GM18507 (cell line): ENCODE measurements at regions not wholly inside any gene's neighbourhood (a gene's known extent, or its start where the extent isn't known, plus 50 kb on each side); places are given as distances from the start of the nearest gene placed in this dataset.
"Not testable (repeated sequence)": the region's sequence is repeated elsewhere in the genome, so short reads cannot be mapped to it uniquely, and the experiment has no call there.

Source experiments
- DNase-seq: peaks from one replicate; pipeline ENCODE4 v3.0.0; 2011; ENCODE audit warnings: low read depth; ENCODE audit not compliant: insufficient read length; ENCODE audit errors: extremely low spot score
- FAIRE-seq: peaks from 2 replicates; lab custom pipeline; 2011; peaks lifted over from hg19 to GRCh38; lab: Jason Lieb, UNC

- not testable (repeated sequence) for FAIRE-seq, DNase-seq
These were observed 285.7 kb upstream of the MAGI2 start for GRCh38 chr7:79739036-79739709.

- FAIRE-seq (no peak), DNase-seq (no peak)
These were observed 283.0 kb upstream of the MAGI2 start for GRCh38 chr7:79736418-79736817.

GRCh38 chr7:79735012-79735411 is 281.5 kb upstream of the MAGI2 start:
- FAIRE-seq (no peak), DNase-seq (no peak)

GRCh38 chr7:79734181-79734580 is 280.7 kb upstream of the MAGI2 start:
- DNase-seq (no peak), FAIRE-seq (no peak)

- DNase-seq (no peak), FAIRE-seq (no peak)
These were observed 279.1 kb upstream of the MAGI2 start for GRCh38 chr7:79732535-79732934.

GRCh38 chr7:79730971-79731370 is 277.5 kb upstream of the MAGI2 start:
- DNase-seq (no peak), FAIRE-seq (no peak)

- FAIRE-seq (no peak), DNase-seq (no peak)
These were observed 270.6 kb upstream of the MAGI2 start for GRCh38 chr7:79723833-79724618.

- FAIRE-seq: no peak
- DNase-seq: no peak
These were observed 268.8 kb upstream of the MAGI2 start for GRCh38 chr7:79722217-79722616.

- no peak for DNase-seq
- no peak for FAIRE-seq
These were observed 265.7 kb upstream of the MAGI2 start for GRCh38 chr7:79719216-79719615.

- FAIRE-seq (no peak), DNase-seq (no peak)
These were observed 262.9 kb upstream of the MAGI2 start for GRCh38 chr7:79716329-79716728.

- DNase-seq: no peak
- no peak for FAIRE-seq
These were observed 260.6 kb upstream of the MAGI2 start for GRCh38 chr7:79714081-79714480.

GRCh38 chr7:79713276-79713675 is 259.8 kb upstream of the MAGI2 start:
- FAIRE-seq (no peak), DNase-seq (no peak)

GRCh38 chr7:79711660-79712059 is 258.2 kb upstream of the MAGI2 start:
- no peak for FAIRE-seq
- DNase-seq: no peak

GRCh38 chr7:79709574-79710409 is 256.3 kb upstream of the MAGI2 start:
- DNase-seq (no peak), FAIRE-seq (no peak)

GRCh38 chr7:79702116-79702515 is 248.6 kb upstream of the MAGI2 start:
- FAIRE-seq (no peak), DNase-seq (no peak)

GRCh38 chr7:79692015-79692414 is 238.5 kb upstream of the MAGI2 start:
- FAIRE-seq (no peak), DNase-seq (no peak)

- FAIRE-seq (no peak), DNase-seq (no peak)
These were observed 237.6 kb upstream of the MAGI2 start for GRCh38 chr7:79691074-79691473.

- DNase-seq (no peak), FAIRE-seq (no peak)
These were observed 230.9 kb upstream of the MAGI2 start for GRCh38 chr7:79684384-79684783.

GRCh38 chr7:79683916-79684315 is 230.4 kb upstream of the MAGI2 start:
- FAIRE-seq (no peak), DNase-seq (no peak)

GRCh38 chr7:79683185-79683890 is 229.9 kb upstream of the MAGI2 start:
- no peak for FAIRE-seq
- no peak for DNase-seq
